22Rv1 (cell line): ENCODE measurements at regions not wholly inside any gene's neighbourhood (a gene's known extent, or its start where the extent isn't known, plus 50 kb on each side); places are given as distances from the start of the nearest gene placed in this dataset.

ENCODE experiments used
- CTCF ChIP-seq: fragments of 450-650 bp; IDR thresholded peaks from 2 replicates; pipeline ENCODE4 v1.5.1; 2017; ENCODE audit warnings: mild to moderate bottlenecking
- ZFX ChIP-seq: fragments of 450-650 bp; IDR thresholded peaks from 2 replicates; pipeline ENCODE4 v1.6.1; 2017; ENCODE audit warnings: antibody characterized with exemption, borderline replicate concordance

GRCh38 chr6:23246896-23247295 is 677.5 kb downstream of the HDGFL1 start:
- TF ChIP-seq CTCF, result no peak
- TF ChIP-seq ZFX, result no peak
